Activated CD4-positive, alpha-beta T cell treated with anti-CD3 and anti-CD28 coated beads for 4 hours (primary cell): ENCODE measurements at regions not wholly inside any gene's neighbourhood (a gene's known extent, or its start where the extent isn't known, plus 50 kb on each side); places are given as distances from the start of the nearest gene placed in this dataset.
"Not testable (repeated sequence)": the region's sequence is repeated elsewhere in the genome, so short reads cannot be mapped to it uniquely, and the experiment has no call there.

Experiments
- DNase-seq, 2 donors: peaks; one replicate each; pipeline ENCODE4 v3.0.0-alpha.2; 2020

DNA sequence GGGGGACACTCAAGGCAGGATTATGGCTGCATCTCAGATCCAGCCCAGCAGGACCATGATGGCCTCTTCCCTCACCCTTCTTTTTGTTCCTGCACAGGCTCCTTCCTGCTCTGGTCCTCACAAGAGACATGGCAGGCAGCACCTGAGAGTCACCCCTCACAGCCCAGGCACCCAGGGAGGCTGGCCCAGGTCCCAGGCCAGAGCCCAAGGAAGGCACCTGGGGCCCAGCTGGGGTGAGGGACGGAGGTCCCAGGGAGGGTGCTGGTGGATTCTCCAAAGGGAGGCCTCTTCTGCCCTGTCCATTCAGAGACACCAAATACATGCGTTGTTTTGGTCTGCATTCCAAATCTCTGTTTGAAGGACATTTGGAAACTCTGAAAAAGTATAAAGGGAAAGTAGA is 285.4 kb upstream of the HS6ST1 start:
- no peak for DNase-seq

- DNase-seq, result not testable (repeated sequence)
Measured at GRCh38 chr2:128604581-128604980, 285.9 kb upstream of the HS6ST1 start.

GRCh38 chr2:128605421-128605820 is 286.8 kb upstream of the HS6ST1 start:
- DNase-seq, result no peak

DNA sequence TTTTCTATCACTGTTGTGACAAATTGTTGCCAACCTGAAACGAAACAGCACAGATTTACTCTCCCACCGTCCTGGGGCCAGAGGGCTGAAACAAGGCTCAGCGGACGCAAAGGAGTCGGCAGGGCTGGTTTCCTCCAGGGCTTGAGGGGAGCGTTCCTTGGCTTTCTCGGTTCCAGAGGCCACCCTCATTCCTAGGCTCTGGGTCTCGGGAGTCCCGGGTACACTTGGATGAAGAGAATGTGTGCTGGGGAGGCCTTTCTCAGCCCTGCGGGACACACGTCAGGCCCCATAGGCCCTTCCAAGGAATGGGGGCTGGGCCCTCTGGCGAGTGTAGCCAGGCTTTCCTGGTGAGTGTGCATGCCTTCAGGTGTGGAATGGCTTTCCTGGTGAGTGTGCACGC is 287.3 kb upstream of the HS6ST1 start:
- DNase-seq, result no peak

GRCh38 chr2:128606837-128607236 is 288.2 kb upstream of the HS6ST1 start:
- no peak for DNase-seq

DNA sequence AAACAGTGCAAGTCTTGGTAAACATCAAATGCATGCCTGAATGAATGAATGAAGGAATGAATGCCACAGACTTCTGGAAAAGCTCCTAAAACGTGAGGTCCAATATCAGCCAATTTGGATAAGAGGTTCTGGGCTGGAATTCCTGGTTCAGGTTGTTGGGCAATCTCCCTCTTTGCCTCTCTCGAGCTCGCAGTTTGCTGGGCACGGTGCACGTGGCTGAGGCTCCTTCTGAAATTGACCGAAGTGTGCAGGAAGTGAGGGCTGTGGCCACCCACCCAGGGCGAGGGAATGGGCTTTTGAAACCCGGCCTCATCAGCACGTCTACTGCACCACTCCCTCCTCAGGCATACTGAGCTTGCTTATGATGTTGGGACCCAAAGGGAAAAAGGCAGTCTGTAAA is 288.8 kb upstream of the HS6ST1 start:
- no peak for DNase-seq

DNA sequence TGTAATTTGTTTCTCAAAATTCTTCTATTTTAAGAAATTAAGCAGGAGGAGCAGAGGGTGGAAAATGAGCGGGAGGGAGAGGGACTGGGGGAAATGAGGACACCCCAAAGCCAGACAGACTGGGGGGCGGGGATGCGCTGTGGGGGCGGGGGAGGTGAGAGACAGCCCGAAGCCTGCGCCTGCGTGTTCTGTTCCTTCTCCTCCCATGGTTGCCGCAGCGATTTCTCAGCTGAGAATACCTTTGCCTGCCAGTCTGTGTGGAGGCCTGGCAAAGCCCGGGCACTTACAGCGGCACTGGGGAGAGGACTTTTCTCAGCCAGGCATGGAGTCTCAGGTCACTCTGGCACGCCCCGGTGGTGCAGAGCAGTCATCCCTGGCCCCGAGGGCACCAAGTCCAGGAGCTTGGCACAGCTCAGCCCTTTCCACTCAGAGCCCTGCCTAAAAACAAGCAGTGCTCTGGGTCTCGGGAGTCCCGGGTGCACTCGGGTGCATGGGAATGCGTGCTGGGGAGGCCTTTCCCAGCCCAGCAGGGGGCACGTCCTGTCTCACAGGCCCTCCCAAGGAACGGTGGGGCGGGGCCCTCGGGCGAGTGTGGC is 289.3 kb upstream of the HS6ST1 start:
- DNase-seq, result no peak

DNA sequence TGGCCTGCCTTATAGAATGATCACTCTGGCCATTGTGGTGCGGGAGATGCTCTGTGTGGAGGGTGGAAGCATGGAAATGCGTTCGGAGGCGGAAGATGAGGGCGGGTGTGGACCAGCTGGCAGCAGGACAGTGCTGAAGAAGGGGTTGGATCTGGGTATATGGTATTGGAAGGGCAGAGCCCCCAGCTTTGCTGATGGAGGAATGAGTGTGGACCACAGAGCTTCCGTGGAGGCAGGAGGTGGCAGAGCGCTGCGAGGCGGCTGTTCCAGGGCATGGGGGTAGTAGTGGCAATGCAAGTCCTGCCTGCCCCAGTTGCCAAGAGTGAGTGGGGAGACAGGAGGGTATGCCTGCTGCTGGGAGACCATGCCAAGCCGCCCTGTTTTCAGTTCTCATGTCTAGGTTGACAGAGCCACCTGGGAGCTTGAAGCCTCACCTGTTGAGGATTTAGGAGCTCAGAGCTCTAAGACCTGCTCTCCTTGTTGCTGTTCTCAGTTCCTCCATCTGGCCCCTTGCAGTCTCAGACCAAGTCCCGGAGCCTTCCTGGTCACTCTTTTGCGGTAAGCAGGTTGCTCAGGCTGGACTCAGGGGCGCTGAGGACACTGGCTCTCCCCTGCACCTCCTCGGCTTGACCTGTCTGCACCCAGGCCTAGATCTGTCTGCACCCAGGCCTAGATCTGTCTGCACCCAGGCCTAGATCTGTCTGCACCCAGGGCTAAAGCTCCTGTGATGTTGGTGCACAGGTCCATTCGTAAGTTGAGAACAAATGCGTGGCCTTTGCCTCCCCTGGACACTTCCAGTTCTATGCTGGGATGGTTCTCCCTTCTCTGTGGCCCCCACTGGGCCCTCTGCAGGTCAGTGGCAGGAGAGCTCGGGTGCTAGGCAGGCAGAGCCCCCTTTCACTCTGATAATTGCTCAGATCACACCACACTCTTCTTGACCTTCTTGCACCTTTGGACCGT is 290.5 kb upstream of the HS6ST1 start:
- DNase-seq, result no peak

DNA sequence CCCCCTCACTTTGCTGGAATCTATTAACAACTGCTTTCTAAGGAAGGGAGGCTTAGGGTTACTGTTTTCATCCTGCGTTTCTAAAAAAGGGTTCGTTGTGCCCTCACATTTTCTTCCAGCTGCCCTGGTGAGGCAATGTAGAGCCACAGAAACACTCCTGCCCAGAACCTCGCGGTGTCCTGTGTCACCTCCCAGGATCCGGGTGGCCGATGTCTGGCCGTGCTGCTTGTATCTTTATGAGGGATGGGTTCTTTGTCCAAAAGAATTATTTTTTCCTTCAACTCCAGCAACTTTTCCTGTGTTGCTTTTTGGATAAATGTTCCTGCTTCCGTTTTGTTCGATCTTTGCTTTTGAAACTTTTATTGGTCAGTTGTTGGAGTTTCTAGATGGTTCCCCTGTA is 291.8 kb upstream of the HS6ST1 start:
- DNase-seq, result no peak

DNA sequence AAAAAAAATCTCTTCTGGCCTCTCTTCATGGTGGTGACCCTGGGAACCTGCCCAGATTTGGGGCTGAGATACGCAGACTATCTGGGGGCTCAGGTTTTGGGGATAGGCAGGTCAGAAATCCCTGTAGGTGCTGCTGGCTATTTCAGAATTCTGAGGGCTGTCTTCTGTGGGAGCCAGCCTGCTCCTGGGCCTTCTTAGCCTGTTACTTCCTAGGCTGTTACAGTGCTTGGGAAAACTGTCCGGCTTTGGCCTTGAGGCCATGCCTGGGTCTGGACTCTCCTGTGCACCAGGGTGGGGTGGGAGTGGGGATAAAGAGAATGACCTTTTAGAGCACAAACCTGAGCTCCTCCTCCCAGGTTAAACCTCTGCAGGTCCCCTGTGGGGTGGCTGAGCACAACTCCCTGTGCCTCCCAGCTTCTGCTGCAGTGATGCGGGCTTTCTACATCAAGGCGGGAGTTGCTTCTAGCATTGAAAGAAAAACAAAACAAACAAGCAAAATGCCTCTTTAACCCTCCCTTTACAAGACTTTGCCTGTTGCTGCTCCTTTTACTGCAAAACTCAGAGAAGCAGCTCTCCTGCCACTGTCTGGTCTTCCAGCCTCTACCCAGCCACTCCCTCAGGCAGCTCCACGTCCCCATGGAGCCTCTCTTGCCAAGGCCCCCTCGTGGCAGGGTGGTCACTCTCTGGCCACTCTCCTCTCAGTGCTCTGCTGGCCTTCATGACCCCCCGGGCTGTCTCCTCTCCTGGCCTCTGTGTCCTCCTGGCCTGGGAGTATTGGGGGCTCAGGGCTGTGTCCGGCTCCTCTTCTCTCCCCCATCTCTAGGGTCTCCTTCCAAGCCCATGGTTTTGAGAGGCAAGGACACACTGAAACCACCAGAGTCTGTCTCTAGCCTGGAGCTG is 293.0 kb upstream of the HS6ST1 start:
- DNase-seq, result no peak

GRCh38 chr2:128612628-128613027 is 294.0 kb upstream of the HS6ST1 start:
- no peak for DNase-seq

DNA sequence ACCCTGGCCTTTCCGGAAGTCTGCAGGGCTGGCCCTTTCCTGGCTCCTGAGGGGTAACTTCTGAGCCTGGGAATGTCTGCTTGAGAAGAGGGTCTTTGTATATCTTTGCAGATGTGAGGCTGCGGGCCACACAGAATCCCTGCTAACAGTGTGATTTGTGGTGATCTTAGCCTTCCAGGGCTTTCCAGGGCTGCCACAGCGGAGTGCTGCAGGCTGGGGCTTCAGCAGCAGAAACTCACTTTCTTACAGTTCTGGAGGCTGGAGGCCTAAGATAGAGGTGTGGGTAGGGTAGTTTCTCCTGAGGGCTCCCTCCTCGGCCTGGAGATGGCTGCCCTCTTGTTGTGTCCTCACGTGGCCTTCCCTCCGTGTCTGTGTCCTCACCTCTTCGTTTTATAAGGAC is 294.7 kb upstream of the HS6ST1 start:
- no peak for DNase-seq

GRCh38 chr2:128613876-128614275 is 295.2 kb upstream of the HS6ST1 start:
- no peak for DNase-seq

GRCh38 chr2:128614907-128615306 is 296.2 kb upstream of the HS6ST1 start:
- DNase-seq, result not testable (repeated sequence)

DNA sequence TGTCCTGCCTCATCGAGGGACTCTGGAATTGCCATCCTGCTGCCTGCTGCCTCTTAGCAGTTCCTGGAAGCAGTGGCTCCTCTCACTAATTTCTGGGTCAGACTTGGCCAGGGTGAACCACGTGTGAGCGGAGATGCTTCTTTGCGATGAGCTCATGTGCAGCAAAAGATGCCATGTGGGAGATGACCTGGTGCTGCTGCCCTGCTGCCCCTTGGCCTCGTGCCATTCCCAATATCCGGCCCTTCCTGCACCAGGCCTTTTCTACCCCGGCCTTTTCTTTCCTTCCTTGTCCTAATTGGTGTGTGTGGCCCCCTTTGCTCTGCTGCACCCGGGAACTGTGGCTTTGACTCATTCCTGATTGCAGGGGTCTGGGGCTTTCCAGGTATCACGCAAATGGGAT is 296.9 kb upstream of the HS6ST1 start:
- no peak for DNase-seq

GRCh38 chr2:128617029-128617590 is 298.4 kb upstream of the HS6ST1 start:
- DNase-seq, result no peak

DNA sequence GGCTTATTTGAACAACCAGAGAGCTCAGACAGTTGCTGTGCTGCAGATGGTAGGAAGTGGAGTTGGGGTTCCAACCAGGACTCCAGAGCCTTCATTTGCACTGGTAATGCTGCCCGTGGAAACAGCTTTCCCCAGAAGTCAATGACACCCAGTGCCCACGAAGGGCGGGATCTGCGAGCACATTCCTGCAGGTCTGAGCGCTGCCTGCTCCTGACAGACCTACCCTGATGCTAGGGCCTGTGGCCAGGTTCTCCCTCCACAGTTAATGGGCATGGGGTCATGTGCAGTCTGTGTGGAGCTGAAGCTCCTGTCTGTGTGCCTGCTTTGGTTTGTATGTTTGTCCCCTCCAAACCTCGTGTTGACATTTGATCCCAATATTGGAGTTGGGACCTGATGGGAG is 299.0 kb upstream of the HS6ST1 start:
- DNase-seq, result no peak

DNA sequence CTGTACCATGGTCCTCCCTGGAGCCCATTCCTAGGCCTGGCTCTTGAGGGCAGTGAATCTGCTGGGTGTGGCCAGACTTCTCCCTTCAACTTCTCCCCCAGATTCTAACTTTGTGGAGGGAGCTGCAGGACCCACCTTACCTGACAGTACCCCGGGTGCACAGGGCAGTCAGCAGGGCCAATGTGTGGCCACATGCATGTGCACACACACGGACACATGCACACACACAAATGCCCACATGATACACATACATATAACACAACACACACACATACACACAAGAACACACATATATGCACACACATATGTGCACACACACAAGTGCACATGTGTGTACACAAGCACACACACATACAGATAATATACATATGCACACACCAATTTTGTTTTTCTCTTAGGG is 300.0 kb upstream of the HS6ST1 start:
- no peak for DNase-seq

- no peak for DNase-seq
Measured at GRCh38 chr2:128619471-128620325, 301.0 kb upstream of the HS6ST1 start.

DNA sequence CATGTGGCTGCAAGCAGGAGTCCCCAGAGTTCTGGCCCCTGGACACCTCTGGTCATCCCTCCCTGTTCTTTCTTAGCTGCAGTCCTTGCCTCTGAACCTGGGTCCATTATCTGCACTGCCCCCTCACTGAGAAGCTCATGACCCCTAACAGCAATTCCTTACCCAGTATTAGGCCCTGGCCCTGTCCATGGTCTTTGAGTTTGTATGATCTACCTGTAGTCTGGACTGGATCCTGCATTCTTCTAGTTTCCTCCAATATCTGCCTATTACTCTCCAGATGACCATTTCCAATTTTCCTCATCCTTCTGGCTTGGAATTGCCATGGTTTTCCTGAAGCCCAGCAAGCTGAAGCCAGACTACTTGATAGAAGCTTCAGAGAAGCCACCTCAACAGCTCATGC is 302.4 kb upstream of the HS6ST1 start:
- no peak for DNase-seq

- DNase-seq, result no peak
Measured at GRCh38 chr2:128622371-128622770, 303.7 kb upstream of the HS6ST1 start.
